ENCODE measurements at regions not wholly inside any gene's neighbourhood (a gene's known extent, or its start where the extent isn't known, plus 50 kb on each side); places are given as distances from the start of the nearest gene placed in this dataset.

GRCh38 chr3:169008776-169009358, 654.6 kb downstream of the MECOM start:
- TF ChIP-seq REST (IDR thresholded peaks at IDR 0.05; ENCODE audit: low read depth) (no peak), CEBPB (IDR thresholded peaks at IDR 0.05) (0 out of 2 replicates have a peak, but pooled peaks have one; percentile 31), NFIC (IDR thresholded peaks at IDR 0.05) (peak; percentile 38), FOXM1 (IDR thresholded peaks at IDR 0.05; ENCODE audit: borderline replicate concordance, low read depth) (no peak), MAX (IDR thresholded peaks at IDR 0.05) (no peak), TCF12 (IDR thresholded peaks at IDR 0.05; ENCODE audit: low read depth) (0 out of 2 replicates have a peak, but pooled peaks have one; percentile 29)

GRCh38 chr3:169007145-169007544, 656.4 kb downstream of the MECOM start:
- no peak for TF ChIP-seq EGR1 (IDR thresholded peaks at IDR 0.05)
- no peak for TF ChIP-seq YY1 (IDR thresholded peaks at IDR 0.05; ENCODE audit: low read depth)
- no peak for TF ChIP-seq ZBTB7A (IDR thresholded peaks at IDR 0.05; ENCODE audit: low read depth)
- no peak for TF ChIP-seq RAD21 (IDR thresholded peaks at IDR 0.05; ENCODE audit: low read depth)
- TF ChIP-seq CEBPB (IDR thresholded peaks at IDR 0.05): no peak
- no peak for TF ChIP-seq FOXM1 (IDR thresholded peaks at IDR 0.05; ENCODE audit: borderline replicate concordance, low read depth)
- no peak for TF ChIP-seq CREB1 (IDR thresholded peaks at IDR 0.05; ENCODE audit: low read depth)

GRCh38 chr3:169002689-169003088, 660.8 kb downstream of the MECOM start:
- TF ChIP-seq TCF12 (IDR thresholded peaks at IDR 0.05; ENCODE audit: low read depth) (peak; percentile 97), MAX (IDR thresholded peaks at IDR 0.05) (no peak), CREB1 (IDR thresholded peaks at IDR 0.05; ENCODE audit: low read depth) (0 out of 2 replicates have a peak, but pooled peaks have one; percentile 17), NFIC (IDR thresholded peaks at IDR 0.05) (peak; percentile 100), RAD21 (IDR thresholded peaks at IDR 0.05; ENCODE audit: low read depth) (no peak), TEAD4 (IDR thresholded peaks at IDR 0.05) (peak; percentile 93), USF1 (IDR thresholded peaks at IDR 0.05) (peak; percentile 26; the same call in 1 of the 2 replicates), YY1 (IDR thresholded peaks at IDR 0.05; ENCODE audit: low read depth) (0 out of 2 replicates have a peak, but pooled peaks have one; percentile 23), EP300 (IDR thresholded peaks at IDR 0.05; ENCODE audit: borderline replicate concordance) (peak; percentile 89), REST (IDR thresholded peaks at IDR 0.05; ENCODE audit: low read depth) (no peak), TAF1 (IDR thresholded peaks at IDR 0.05; ENCODE audit: low read depth) (no peak), CEBPB (IDR thresholded peaks at IDR 0.05) (peak; percentile 61)

- TF ChIP-seq USF1 (IDR thresholded peaks at IDR 0.05): no peak
- TF ChIP-seq YY1 (IDR thresholded peaks at IDR 0.05; ENCODE audit: low read depth): no peak
These were observed 664.7 kb downstream of the MECOM start for GRCh38 chr3:168998792-168999191.

- no peak for TF ChIP-seq ZBTB7A (IDR thresholded peaks at IDR 0.05; ENCODE audit: low read depth)
- no peak for TF ChIP-seq YY1 (IDR thresholded peaks at IDR 0.05; ENCODE audit: low read depth)
These were observed 666.0 kb downstream of the MECOM start for GRCh38 chr3:168997488-168997887.

GRCh38 chr3:168996622-168997021, 666.9 kb downstream of the MECOM start:
- TF ChIP-seq NFIC (IDR thresholded peaks at IDR 0.05) (no peak), YY1 (IDR thresholded peaks at IDR 0.05; ENCODE audit: low read depth) (no peak), REST (IDR thresholded peaks at IDR 0.05; ENCODE audit: low read depth) (no peak)
